GM12865 (cell line): ENCODE measurements at regions not wholly inside any gene's neighbourhood (a gene's known extent, or its start where the extent isn't known, plus 50 kb on each side); places are given as distances from the start of the nearest gene placed in this dataset.

Source experiments
- DNase-seq: peaks from one replicate; pipeline ENCODE4 v3.0.0; 2010; ENCODE audit warnings: low read depth
- H3K4me3 ChIP-seq: 2 replicates; pipeline ENCODE4 v1.5.1; 2011; ENCODE audit warnings: mild to moderate bottlenecking, low read depth, low read length, control low read depth
- TF ChIP-seq, protein P1 (sequence below): IDR thresholded peaks from 2 replicates; pipeline ENCODE4 v1.5.1; 2011; ENCODE audit warnings: low read length, control low read depth, low read depth, inconsistent platforms; ENCODE audit not compliant: insufficient read depth; ENCODE audit errors: missing control alignments

DNA sequence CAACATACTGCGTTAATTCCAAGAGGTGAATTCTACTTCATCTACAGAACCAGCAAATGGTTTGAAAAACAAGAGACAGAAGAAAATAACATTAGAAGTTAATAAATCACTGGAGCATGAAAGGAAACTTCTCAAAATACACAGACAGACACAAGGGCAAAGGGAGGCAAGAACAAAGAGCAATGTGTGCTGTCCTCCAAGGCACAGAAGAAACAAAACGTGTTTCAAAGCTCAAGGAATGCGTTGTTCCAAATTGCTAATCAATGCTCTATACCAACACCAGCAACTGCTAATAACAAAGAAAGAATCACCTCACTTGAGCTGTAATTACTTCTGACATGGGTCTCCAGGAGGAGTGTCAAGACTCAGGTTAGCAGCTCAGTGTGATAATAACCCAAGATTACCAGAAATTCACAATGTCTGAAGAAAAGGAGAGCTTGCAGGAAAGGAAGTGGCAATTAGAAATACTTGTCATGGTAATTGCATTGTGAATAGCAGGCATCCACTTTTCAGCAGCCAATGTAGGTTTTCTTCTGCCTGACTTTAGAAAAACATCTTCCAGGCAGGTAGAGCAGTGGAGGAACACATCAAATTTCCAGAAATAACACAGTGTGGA is 175.4 kb downstream of the SEC16B start:
- no peak for DNase-seq
- TF ChIP-seq, protein P1, sequence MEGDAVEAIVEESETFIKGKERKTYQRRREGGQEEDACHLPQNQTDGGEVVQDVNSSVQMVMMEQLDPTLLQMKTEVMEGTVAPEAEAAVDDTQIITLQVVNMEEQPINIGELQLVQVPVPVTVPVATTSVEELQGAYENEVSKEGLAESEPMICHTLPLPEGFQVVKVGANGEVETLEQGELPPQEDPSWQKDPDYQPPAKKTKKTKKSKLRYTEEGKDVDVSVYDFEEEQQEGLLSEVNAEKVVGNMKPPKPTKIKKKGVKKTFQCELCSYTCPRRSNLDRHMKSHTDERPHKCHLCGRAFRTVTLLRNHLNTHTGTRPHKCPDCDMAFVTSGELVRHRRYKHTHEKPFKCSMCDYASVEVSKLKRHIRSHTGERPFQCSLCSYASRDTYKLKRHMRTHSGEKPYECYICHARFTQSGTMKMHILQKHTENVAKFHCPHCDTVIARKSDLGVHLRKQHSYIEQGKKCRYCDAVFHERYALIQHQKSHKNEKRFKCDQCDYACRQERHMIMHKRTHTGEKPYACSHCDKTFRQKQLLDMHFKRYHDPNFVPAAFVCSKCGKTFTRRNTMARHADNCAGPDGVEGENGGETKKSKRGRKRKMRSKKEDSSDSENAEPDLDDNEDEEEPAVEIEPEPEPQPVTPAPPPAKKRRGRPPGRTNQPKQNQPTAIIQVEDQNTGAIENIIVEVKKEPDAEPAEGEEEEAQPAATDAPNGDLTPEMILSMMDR = no peak
- no peak overlapping the region for H3K4me3 ChIP-seq

DNA sequence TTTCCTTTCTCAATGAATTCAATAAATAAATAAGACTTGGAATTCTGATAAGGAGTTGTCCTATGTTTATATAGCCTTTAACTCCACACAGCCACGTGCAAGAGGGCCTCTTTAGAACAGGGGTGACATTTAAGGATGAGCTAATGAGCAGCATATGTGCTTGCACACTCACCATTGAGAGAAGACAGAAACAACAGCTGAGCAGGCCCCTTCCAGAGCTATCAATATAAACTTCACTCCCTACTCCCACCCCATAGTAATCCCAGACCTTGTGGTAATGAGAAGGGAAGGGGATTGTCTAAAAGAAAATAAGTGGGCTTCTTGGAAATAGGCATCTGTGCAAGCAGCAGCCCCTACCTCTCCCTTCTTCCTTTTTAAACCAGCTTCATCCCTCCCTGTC is 176.0 kb downstream of the SEC16B start:
- H3K4me3 ChIP-seq = no peak overlapping the region
- TF ChIP-seq, protein P1 = no peak
- DNase-seq = no peak

DNA sequence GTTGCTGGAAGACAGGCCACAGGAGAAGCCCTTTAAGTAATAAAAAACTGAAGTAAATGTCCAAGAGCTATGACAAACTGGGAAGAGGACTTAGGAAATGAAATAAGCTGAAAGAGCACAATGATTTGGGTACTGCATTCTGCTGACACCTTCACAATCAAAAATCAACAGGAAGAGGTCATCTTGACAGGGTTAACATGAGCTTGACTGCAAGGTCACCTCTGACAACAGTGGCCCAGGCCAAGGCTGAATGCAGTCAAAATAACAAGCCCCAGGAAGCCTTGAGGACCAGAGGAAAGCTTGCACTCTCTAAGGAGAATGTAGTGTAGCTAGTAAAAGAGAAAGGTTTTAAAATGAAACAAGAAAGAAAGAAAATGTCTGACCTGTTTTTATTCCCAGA is 179.3 kb downstream of the SEC16B start:
- TF ChIP-seq, protein P1 = no peak
- H3K4me3 ChIP-seq = no peak overlapping the region
- DNase-seq = no peak

DNA sequence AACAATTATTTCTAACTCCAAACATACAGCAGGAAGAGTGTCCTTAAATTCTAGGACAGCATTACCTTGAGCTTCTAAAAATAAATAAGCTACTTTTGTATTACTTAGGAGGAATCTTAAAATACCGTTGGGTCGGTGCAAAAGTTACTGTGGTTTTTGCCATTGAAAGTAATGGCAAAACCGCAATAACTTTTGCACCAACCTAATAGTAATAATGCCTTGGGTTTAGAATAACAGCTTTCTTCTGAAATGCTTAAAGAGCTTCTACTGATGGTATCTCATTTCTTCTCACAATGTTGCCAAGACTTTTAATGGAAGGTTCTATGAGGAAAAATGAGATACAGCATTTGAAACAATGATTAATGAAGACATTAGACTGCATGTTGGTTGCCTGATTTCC is 179.9 kb downstream of the SEC16B start:
- no peak for DNase-seq
- TF ChIP-seq, protein P1 = no peak
- H3K4me3 ChIP-seq = no peak overlapping the region

DNA sequence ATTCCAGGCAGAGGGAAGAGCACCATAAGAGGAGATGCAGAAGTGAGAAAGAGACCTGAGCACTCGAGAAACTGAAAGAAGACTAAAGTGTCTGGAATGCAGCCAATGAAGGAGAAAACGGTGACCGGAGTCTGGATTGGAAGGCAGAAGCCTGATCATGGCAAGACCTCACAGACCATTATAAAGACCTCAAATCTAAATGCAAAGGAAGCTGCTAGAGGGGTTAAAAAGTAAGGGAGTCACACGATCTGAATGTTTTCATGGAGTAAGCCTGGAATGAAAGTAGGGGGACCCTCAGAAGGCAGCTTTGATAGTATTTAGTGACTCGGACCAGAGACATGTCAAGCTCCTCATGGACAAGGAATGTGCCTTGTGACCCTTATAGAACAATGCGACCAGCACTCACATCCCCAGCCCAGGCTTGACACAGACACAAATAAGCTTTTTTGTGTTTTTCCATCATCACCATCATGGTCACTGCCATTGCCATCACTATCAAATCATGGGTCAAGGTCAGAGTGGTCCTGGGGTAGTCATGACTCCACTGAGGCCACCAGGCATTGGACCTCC is 183.6 kb downstream of the SEC16B start:
- TF ChIP-seq, protein P1 = no peak
- H3K4me3 ChIP-seq = no peak overlapping the region
- no peak for DNase-seq

DNA sequence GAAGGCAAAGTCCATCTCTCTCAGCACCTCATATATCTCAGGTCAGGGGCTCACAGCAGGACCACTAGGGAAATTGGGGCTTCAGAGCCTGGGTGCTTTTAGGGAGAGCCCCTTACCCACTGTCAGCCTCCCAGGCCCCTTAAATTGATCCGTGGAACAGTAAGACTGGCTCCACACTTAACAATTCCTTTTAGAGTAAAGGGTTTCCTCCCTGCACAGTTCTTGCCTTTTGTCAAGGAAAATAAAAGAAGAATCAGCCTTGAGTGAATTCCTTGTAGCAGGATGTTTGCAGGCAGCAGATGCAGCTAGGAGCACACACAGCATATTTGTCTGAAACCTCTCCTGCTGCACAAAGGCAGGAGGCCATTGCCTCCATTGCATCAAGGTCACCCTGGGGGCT is 184.9 kb downstream of the SEC16B start:
- TF ChIP-seq, protein P1 = no peak
- DNase-seq = no peak
- H3K4me3 ChIP-seq = no peak overlapping the region

DNA sequence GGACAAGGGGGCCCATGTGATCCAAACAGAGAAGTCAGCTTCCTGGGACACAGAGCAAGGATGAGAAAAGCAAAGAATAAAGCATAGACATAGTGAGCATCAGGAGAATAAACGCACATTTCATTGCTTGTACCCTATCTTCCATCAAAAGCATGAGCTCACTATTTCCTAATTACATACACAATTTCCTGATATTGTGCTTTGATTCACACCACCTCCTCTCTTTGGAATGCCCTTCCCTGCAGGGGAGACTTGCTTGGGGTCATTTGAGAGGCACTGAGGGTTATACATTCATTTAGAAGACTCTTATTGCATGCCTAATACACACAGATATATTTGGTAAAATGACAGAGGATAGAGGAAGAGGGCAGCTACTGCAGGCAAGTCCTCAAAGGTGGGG is 185.4 kb downstream of the SEC16B start:
- no peak overlapping the region for H3K4me3 ChIP-seq
- DNase-seq = no peak
- TF ChIP-seq, protein P1 = no peak
